Naive thymus-derived CD4-positive, alpha-beta T cell (primary cell): ENCODE measurements at regions not wholly inside any gene's neighbourhood (a gene's known extent, or its start where the extent isn't known, plus 50 kb on each side); places are given as distances from the start of the nearest gene placed in this dataset.

ENCODE experiments used
- ATAC-seq: fragments of 150-1000 bp; cut with Tn5 transposase; 2 replicates; pipeline ENCODE4 v1.10.0; 2021; ENCODE audit warnings: mild to moderate bottlenecking, moderate library complexity
- CTCF ChIA-PET: fragments of 350-600 bp; sonication (Branson Sonifier 250); formaldehyde crosslinking; loops from one replicate; lab custom pipeline; 2021; ENCODE audit warnings: antibody characterized with exemption; lab: Charles Lee
- POLR2A ChIA-PET: fragments of 350-600 bp; sonication (Branson Sonifier 250); formaldehyde crosslinking; loops from one replicate; lab custom pipeline; 2021; ENCODE audit warnings: antibody characterized with exemption, inconsistent platforms; lab: Charles Lee
- DNase-seq, 9 donors: peaks; one replicate each; pipeline versions ENCODE4 v3.0.0 to v3.0.0-alpha.2; 2020 to 2022; ENCODE audit warnings: mixed read lengths in 1 of 9
- H3K27ac ChIP-seq: one replicate; pipeline ENCODE4 v1.7.0; 2013; ENCODE audit warnings: mild to moderate bottlenecking, low read depth, low read length, moderate library complexity
- H3K27me3 ChIP-seq, 2 donors: one replicate each; pipeline ENCODE4 v1.7.0; 2013; ENCODE audit warnings: low read length in 2 of 2, mild to moderate bottlenecking in 2 of 2, moderate library complexity in 2 of 2; ENCODE audit not compliant: control insufficient read depth in 2 of 2, insufficient read depth in 2 of 2
- H3K36me3 ChIP-seq, 3 experiments: 1 replicate in 2 of 3; 2 replicates in 1 of 3; pipeline ENCODE4 v1.7.0; 2013; ENCODE audit warnings: low read length in 3 of 3, mild to moderate bottlenecking in 3 of 3, moderate library complexity in 1 of 3; ENCODE audit not compliant: insufficient read depth in 3 of 3, control insufficient read depth in 2 of 3
- H3K4me1 ChIP-seq, 2 donors: one replicate each; pipeline ENCODE4 v1.7.0; 2013; ENCODE audit warnings: low read length in 2 of 2, mild to moderate bottlenecking in 2 of 2, moderate library complexity in 1 of 2; ENCODE audit not compliant: control insufficient read depth in 2 of 2, insufficient read depth in 2 of 2
- H3K4me3 ChIP-seq: 2 replicates; pipeline ENCODE4 v1.7.0; 2013; ENCODE audit warnings: mild to moderate bottlenecking, low read length
- H3K9me3 ChIP-seq, 3 experiments: 1 replicate in 2 of 3; 2 replicates in 1 of 3; pipeline ENCODE4 v1.7.0; 2013; ENCODE audit warnings: low read length in 3 of 3; ENCODE audit not compliant: control insufficient read depth in 2 of 3
- H3K27ac Mint-ChIP-seq, 9 donors: one replicate each; pipeline ENCODE4 v1.8.0; 2020 to 2022; ENCODE audit warnings: mixed read lengths in 9 of 9, mild to moderate bottlenecking in 8 of 9, moderate library complexity in 5 of 9, inconsistent platforms in 2 of 9
- H3K27me3 Mint-ChIP-seq, 5 donors: one replicate each; pipeline ENCODE4 v1.8.0; 2021 to 2022; ENCODE audit warnings: mixed read lengths in 5 of 5, mild to moderate bottlenecking in 1 of 5
- H3K36me3 Mint-ChIP-seq, 5 donors: one replicate each; pipeline ENCODE4 v1.8.0; 2020 to 2022; ENCODE audit warnings: mixed read lengths in 5 of 5, mild to moderate bottlenecking in 3 of 5, inconsistent platforms in 1 of 5
- H3K4me1 Mint-ChIP-seq, 7 donors: one replicate each; pipeline ENCODE4 v1.8.0; 2020 to 2022; ENCODE audit warnings: mixed read lengths in 7 of 7, mild to moderate bottlenecking in 3 of 7, inconsistent platforms in 1 of 7
- H3K4me3 Mint-ChIP-seq, 10 donors: one replicate each; pipeline ENCODE4 v1.8.0; 2020 to 2022; ENCODE audit warnings: mild to moderate bottlenecking in 10 of 10, mixed read lengths in 10 of 10, moderate library complexity in 6 of 10, inconsistent platforms in 2 of 10
- H3K9me3 Mint-ChIP-seq, 11 donors: one replicate each; pipeline ENCODE4 v1.8.0; 2020 to 2022; ENCODE audit warnings: mixed read lengths in 11 of 11, mild to moderate bottlenecking in 4 of 11, inconsistent platforms in 1 of 11, moderate library complexity in 1 of 11
- intact Hi-C, 2 donors: fragments of 100-400 bp; cut with micrococcal nuclease; formaldehyde crosslinking; loops; one replicate each; pipeline ENCODE4 v1.15.1; 2023

DNA sequence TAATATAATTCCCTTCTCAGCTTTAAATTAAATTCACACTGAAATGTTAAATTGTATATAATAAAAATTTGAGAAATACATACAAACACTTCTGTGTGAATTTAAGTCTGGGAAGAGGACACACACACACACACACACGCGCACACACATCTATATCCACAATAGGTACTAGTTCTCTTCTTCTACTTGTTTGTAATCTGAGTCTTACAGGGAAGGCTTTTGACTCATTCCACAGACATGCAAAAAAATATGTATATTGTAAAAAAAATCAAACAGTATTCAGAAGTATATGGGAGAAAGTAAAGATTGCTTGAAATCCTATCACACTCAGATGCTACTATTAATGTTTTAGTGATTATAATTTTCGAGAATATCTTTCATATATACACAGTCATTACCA is 276.2 kb downstream of the MDFIC start:
- Mint-ChIP-seq H3K9me3 (peaks cover 0 to 2% (median 0%) of the 10 kb centered on the region in 11 donors), H3K4me1 (no peaks in the 10 kb centered on the region), H3K36me3 (no peaks in the 10 kb centered on the region), H3K27me3 (peaks cover 0 to 12% (median 0%) of the 10 kb centered on the region in 5 donors), H3K4me3 (no peak overlapping the region), H3K27ac (no peak overlapping the region)
- intact Hi-C loops, result no loop called here
- Histone ChIP-seq H3K27ac (no peak overlapping the region), H3K9me3 (no peaks in the 10 kb centered on the region), H3K36me3 (no peaks in the 10 kb centered on the region), H3K4me1 (no peaks in the 10 kb centered on the region), H3K4me3 (no peak overlapping the region), H3K27me3 (no peaks in the 10 kb centered on the region)
- DNase-seq, result no peak
- ChIA-PET CTCF (no interaction called here), POLR2A (no interaction called here)
- no peak for ATAC-seq

DNA sequence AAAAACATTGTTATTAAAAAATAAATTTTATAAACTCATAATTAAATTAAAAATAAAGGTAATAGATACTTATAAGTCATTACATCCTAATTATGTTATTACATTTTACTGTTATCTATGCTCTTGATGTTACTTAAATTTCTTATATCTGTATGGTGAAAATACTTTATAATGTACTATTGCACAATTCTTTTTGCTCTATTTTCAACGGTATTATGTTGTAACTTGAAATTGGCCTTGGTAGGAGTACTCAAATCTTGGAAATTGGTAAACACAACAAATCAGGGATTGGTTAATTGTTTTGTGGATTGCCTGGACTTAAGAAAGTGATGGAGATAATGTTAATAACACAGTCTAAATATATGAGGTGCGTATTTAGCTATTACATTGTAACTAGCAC is 273.3 kb downstream of the MDFIC start:
- Histone ChIP-seq H3K27ac (no peak overlapping the region), H3K4me1 (no peaks in the 10 kb centered on the region), H3K27me3 (no peaks in the 10 kb centered on the region), H3K4me3 (no peak overlapping the region), H3K36me3 (no peaks in the 10 kb centered on the region), H3K9me3 (no peaks in the 10 kb centered on the region)
- no peaks in the 10 kb centered on the region for H3K36me3 Mint-ChIP-seq
- DNase-seq (no peak), ATAC-seq (no peak)
- H3K4me3 Mint-ChIP-seq, result no peak overlapping the region
- POLR2A ChIA-PET, result no interaction called here
- intact Hi-C loops, result no loop called here
- no peaks in the 10 kb centered on the region for H3K9me3 Mint-ChIP-seq
- H3K4me1 Mint-ChIP-seq, result no peaks in the 10 kb centered on the region
- peaks cover 0 to 15% (median 0%) of the 10 kb centered on the region in 5 donors for H3K27me3 Mint-ChIP-seq
- no peak overlapping the region for H3K27ac Mint-ChIP-seq
- CTCF ChIA-PET, result no interaction called here

- Mint-ChIP-seq H3K9me3 (peaks cover 0 to 4% (median 0%) of the 10 kb centered on the region in 11 donors), H3K4me1 (no peaks in the 10 kb centered on the region), H3K4me3 (no peak overlapping the region), H3K27ac (no peak overlapping the region), H3K36me3 (no peaks in the 10 kb centered on the region), H3K27me3 (peaks cover 0 to 12% (median 0%) of the 10 kb centered on the region in 5 donors)
- intact Hi-C loops, result no loop called here
- Histone ChIP-seq H3K36me3 (no peaks in the 10 kb centered on the region), H3K27me3 (no peaks in the 10 kb centered on the region), H3K27ac (no peak overlapping the region), H3K4me3 (no peak overlapping the region), H3K4me1 (no peaks in the 10 kb centered on the region), H3K9me3 (no peaks in the 10 kb centered on the region)
- CTCF ChIA-PET, result no interaction called here
- DNase-seq (no peak), ATAC-seq (no peak)
- POLR2A ChIA-PET, result no interaction called here
Measured at GRCh38 chr7:115191526-115191925, 269.6 kb downstream of the MDFIC start.

GRCh38 chr7:115183431-115184057 is 261.6 kb downstream of the MDFIC start:
- CTCF ChIA-PET, result interaction anchor here (0.6 to 0.8 kb wide), 3 partner anchors 176 to 465 kb away, joined by 3 read pairs; no protein-coding TSS in a partner anchor

DNA sequence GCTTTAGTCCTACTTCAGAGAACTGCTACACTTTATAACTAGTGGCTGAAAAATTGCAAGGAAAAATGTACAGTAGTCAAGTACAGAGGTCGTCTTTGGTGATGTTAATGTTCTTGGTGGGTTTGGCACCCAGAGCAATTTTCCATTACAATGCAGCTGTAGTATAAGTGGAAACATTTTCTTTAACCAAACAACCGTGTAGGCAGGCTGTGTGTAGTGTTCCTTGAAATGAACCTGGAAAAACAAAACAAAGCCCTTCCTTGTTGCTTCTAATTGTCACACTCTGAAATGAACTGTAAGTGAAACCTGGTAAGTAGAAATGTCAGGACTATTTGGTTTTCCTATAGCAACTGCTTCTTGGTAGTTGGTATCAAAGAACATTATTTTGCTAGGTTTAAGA is 256.9 kb downstream of the MDFIC start:
- H3K4me3 Mint-ChIP-seq, result no peak overlapping the region
- Histone ChIP-seq H3K27ac (no peak overlapping the region), H3K4me3 (no peak overlapping the region), H3K9me3 (no peaks in the 10 kb centered on the region), H3K27me3 (no peaks in the 10 kb centered on the region), H3K36me3 (no peaks in the 10 kb centered on the region), H3K4me1 (peaks cover 3 to 8% of the 10 kb centered on the region in 2 donors)
- ChIA-PET POLR2A (no interaction called here), CTCF (no interaction called here)
- DNase-seq (no peak), ATAC-seq (no peak)
- no peaks in the 10 kb centered on the region for H3K36me3 Mint-ChIP-seq
- intact Hi-C loops, result no loop called here
- peaks cover 0 to 2% (median 0%) of the 10 kb centered on the region in 11 donors for H3K9me3 Mint-ChIP-seq
- peaks cover 7 to 10% (median 8%) of the 10 kb centered on the region in 7 donors for H3K4me1 Mint-ChIP-seq
- peaks cover 0 to 2% (median 0%) of the 10 kb centered on the region in 5 donors for H3K27me3 Mint-ChIP-seq
- H3K27ac Mint-ChIP-seq, result no peak overlapping the region

More at GRCh38 chr7:115183431-115184057, 261.6 kb downstream of the MDFIC start:
- peak overlapping the region in 7 of 9 donors; percentile 2 to 56 (median 24) for H3K27ac Mint-ChIP-seq
- no peaks in the 10 kb centered on the region for H3K27me3 Mint-ChIP-seq
- no peaks in the 10 kb centered on the region for H3K36me3 Mint-ChIP-seq
- Histone ChIP-seq H3K27ac (no peak overlapping the region), H3K9me3 (no peaks in the 10 kb centered on the region), H3K4me1 (peaks cover 3 to 8% of the 10 kb centered on the region in 2 donors), H3K27me3 (no peaks in the 10 kb centered on the region), H3K36me3 (no peaks in the 10 kb centered on the region), H3K4me3 (no peak overlapping the region)
- peak overlapping the region; percentile 7 to 60 (median 44) for H3K4me3 Mint-ChIP-seq
- H3K4me1 Mint-ChIP-seq, result peaks cover 12 to 16% (median 15%) of the 10 kb centered on the region in 7 donors
- peaks cover 0 to 5% (median 0%) of the 10 kb centered on the region in 11 donors for H3K9me3 Mint-ChIP-seq
- ATAC-seq (peak; percentile 24), DNase-seq (peak in 3 of 9 donors; percentile 4 to 11 (median 5))
- intact Hi-C loops, result no loop called here
- POLR2A ChIA-PET, result no interaction called here

- H3K27me3 ChIP-seq, result no peaks in the 10 kb centered on the region
- H3K27ac Mint-ChIP-seq, result no peak overlapping the region
- ChIA-PET CTCF (interaction anchor here (0.7 kb wide), 1 partner anchor 793 kb away, joined by 3 read pairs; no protein-coding TSS in a partner anchor), POLR2A (no interaction called here)
- H3K27ac ChIP-seq, result no peak overlapping the region
- ATAC-seq (no peak), DNase-seq (no peak)
- H3K4me1 ChIP-seq, result no peaks in the 10 kb centered on the region
- intact Hi-C loops, result no loop called here
- peaks cover 0 to 5% (median 0%) of the 10 kb centered on the region in 5 donors for H3K27me3 Mint-ChIP-seq
- H3K4me1 Mint-ChIP-seq, result peaks cover 0 to 4% (median 0%) of the 10 kb centered on the region in 7 donors
- no peaks in the 10 kb centered on the region for H3K36me3 ChIP-seq
- H3K36me3 Mint-ChIP-seq, result no peaks in the 10 kb centered on the region
- H3K9me3 Mint-ChIP-seq, result peaks cover 0 to 2% (median 0%) of the 10 kb centered on the region in 11 donors
- no peak overlapping the region for H3K4me3 Mint-ChIP-seq
- H3K4me3 ChIP-seq, result no peak overlapping the region
- H3K9me3 ChIP-seq, result no peaks in the 10 kb centered on the region
Measured at GRCh38 chr7:115177823-115178222, 255.9 kb downstream of the MDFIC start.

- Histone ChIP-seq H3K4me3 (no peak overlapping the region), H3K9me3 (no peaks in the 10 kb centered on the region), H3K36me3 (no peaks in the 10 kb centered on the region), H3K27me3 (no peaks in the 10 kb centered on the region), H3K4me1 (no peaks in the 10 kb centered on the region), H3K27ac (no peak overlapping the region)
- Mint-ChIP-seq H3K36me3 (no peaks in the 10 kb centered on the region), H3K4me3 (no peak overlapping the region), H3K4me1 (peaks cover 0 to 4% (median 0%) of the 10 kb centered on the region in 7 donors), H3K27me3 (peaks cover 0 to 5% (median 0%) of the 10 kb centered on the region in 5 donors), H3K9me3 (peaks cover 0 to 5% (median 2%) of the 10 kb centered on the region in 11 donors), H3K27ac (no peak overlapping the region)
- intact Hi-C loops, result no loop called here
- DNase-seq (no peak), ATAC-seq (no peak)
- POLR2A ChIA-PET, result no interaction called here
- CTCF ChIA-PET, result no interaction called here
Measured at GRCh38 chr7:115177103-115177502, 255.2 kb downstream of the MDFIC start.
